Endothelial cell (in vitro differentiated cells): ENCODE measurements at regions not wholly inside any gene's neighbourhood (a gene's known extent, or its start where the extent isn't known, plus 50 kb on each side); places are given as distances from the start of the nearest gene placed in this dataset.

Experiments used
- DNase-seq: peaks from one replicate; pipeline ENCODE4 v3.0.0; 2021; ENCODE audit warnings: low spot score
- H3K27ac Mint-ChIP-seq: one replicate; pipeline ENCODE4 v1.8.0; 2021; ENCODE audit warnings: mixed read lengths, inconsistent platforms; ENCODE audit not compliant: unreplicated experiment
- H3K27me3 Mint-ChIP-seq: one replicate; pipeline ENCODE4 v1.8.0; 2021; ENCODE audit warnings: mild to moderate bottlenecking, moderate library complexity, mixed read lengths, inconsistent platforms; ENCODE audit not compliant: unreplicated experiment
- H3K36me3 Mint-ChIP-seq: one replicate; pipeline ENCODE4 v1.8.0; 2021; ENCODE audit warnings: mild to moderate bottlenecking, low read depth, mixed read lengths, inconsistent platforms; ENCODE audit not compliant: unreplicated experiment
- H3K4me1 Mint-ChIP-seq: one replicate; pipeline ENCODE4 v1.8.0; 2021; ENCODE audit warnings: mild to moderate bottlenecking, mixed read lengths, inconsistent platforms; ENCODE audit not compliant: unreplicated experiment
- H3K4me3 Mint-ChIP-seq: one replicate; pipeline ENCODE4 v1.8.0; 2021; ENCODE audit warnings: mild to moderate bottlenecking, mixed read lengths, inconsistent platforms; ENCODE audit not compliant: unreplicated experiment
- H3K9me3 Mint-ChIP-seq: one replicate; pipeline ENCODE4 v1.8.0; 2021; ENCODE audit warnings: mixed read lengths, inconsistent platforms; ENCODE audit not compliant: unreplicated experiment
- TF ChIP-seq, protein P1 (sequence below): fragments of 200-600 bp; sonication (generic); IDR thresholded peaks from one replicate; pipeline ENCODE4 v1.5.0; 2021; ENCODE audit warnings: antibody characterized with exemption; ENCODE audit not compliant: unreplicated experiment

DNA sequence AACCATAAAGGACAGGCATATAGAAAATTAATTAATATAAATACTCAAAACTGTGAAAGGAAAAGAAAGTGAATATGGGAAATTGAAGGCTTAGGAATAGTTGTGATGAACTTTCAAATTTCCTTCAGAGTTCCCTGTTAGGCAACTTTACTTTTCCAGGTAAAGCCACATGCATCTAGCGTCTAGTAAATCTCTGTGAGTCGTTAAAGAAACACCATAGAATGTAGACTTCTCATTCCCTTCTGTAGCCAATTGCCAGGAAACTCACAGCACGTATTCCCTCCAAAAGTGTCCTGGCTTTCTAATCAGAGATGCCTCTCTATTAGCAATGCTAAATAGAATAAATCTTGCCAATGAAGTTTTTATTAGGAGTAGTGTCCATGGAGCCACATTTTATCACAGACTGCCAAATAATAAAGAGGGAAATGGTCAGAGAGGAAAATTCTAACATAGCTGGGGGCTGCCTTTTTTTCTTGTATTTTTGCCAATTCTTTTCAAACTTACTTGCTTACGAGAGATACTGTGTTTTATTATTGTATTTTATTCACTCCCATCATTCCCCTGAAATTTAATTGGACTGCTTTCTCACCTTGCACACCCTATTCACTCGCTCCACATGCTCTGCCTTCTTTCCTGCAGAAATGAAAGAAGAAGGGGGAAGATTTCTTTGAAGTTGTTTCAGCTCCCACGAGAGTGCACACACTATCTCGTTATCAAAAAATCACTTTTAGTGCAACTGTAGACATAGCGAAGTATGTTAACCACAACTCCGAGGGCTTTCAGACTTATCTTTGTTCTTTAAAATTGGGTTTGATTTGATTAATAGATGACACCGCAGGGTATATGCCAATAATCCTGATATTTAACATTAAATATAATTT, 439.0 kb downstream of the CSNK1G3 start:
- Mint-ChIP-seq H3K4me1 (no peaks in the 10 kb centered on the region), H3K9me3 (no peaks in the 10 kb centered on the region), H3K4me3 (no peak overlapping the region), H3K27ac (no peak overlapping the region), H3K27me3 (no peaks in the 10 kb centered on the region), H3K36me3 (no peaks in the 10 kb centered on the region)
- DNase-seq, result no peak
- TF ChIP-seq, protein P1, sequence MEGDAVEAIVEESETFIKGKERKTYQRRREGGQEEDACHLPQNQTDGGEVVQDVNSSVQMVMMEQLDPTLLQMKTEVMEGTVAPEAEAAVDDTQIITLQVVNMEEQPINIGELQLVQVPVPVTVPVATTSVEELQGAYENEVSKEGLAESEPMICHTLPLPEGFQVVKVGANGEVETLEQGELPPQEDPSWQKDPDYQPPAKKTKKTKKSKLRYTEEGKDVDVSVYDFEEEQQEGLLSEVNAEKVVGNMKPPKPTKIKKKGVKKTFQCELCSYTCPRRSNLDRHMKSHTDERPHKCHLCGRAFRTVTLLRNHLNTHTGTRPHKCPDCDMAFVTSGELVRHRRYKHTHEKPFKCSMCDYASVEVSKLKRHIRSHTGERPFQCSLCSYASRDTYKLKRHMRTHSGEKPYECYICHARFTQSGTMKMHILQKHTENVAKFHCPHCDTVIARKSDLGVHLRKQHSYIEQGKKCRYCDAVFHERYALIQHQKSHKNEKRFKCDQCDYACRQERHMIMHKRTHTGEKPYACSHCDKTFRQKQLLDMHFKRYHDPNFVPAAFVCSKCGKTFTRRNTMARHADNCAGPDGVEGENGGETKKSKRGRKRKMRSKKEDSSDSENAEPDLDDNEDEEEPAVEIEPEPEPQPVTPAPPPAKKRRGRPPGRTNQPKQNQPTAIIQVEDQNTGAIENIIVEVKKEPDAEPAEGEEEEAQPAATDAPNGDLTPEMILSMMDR, result no peak

DNA sequence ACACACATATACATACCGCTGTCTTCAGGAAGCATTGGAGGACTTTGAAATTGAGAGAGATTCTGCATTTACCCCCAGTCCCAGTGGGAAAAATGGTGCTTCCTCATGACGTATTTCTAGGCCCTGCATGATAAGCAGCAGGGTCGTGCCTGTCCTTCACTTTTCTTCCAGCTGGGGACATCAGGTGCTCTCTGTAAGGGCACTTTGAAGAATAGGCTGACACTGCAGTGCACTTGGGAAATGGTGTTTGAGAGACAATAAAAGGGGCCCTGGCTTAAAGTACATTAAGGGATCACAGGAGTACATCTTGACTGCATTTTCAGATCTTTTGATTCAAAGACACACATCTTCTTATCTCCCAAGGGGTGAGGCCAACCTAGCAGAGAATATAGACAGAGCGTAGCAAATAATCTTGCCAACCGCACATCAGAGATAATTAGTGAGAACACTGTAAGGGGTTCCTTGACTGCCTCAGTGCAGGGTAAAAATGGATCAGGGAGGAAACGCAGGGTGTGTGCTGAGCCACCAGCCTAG, 437.9 kb downstream of the CSNK1G3 start:
- H3K4me3 Mint-ChIP-seq, result no peak overlapping the region
- no peaks in the 10 kb centered on the region for H3K9me3 Mint-ChIP-seq
- H3K4me1 Mint-ChIP-seq, result no peaks in the 10 kb centered on the region
- H3K27me3 Mint-ChIP-seq, result no peaks in the 10 kb centered on the region
- TF ChIP-seq, protein P1, result no peak
- H3K27ac Mint-ChIP-seq, result no peak overlapping the region
- H3K36me3 Mint-ChIP-seq, result no peaks in the 10 kb centered on the region
- DNase-seq, result no peak

DNA sequence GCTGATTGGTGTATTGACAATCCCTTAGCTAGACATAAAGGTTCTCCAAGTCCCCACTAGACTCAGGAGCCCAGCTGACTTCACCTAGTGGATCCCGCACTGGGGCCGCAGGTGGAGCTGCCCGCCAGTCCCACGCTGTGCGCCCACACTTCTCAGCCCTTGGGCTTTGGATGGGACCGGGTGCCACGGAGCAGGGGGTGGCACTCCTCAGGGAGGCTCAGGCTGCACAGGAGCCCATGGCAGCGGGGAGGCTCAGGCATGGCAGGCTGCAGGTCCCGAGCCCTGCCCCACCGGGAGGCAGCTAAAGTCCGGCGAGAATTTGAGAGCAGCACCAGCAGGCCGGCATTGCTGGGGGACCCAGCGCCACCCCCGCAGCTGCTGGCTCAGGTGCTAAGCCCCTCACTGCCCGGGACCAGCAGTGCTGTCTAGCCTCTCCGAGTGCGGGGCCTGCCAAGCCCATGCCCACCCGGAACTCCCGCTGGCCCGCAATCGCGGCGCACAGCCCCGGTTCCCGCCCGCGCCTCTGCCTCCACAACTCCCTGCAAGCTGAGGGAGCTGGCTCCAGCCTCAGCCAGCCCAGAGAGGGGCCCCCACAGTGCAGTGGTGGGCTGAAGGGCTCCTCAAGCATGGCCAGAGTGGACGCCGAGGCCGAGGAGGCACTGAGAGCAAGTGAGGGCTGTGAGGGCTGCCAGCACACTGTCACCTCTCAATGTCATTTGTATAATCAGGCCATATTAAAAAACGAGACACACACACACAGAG, 437.2 kb downstream of the CSNK1G3 start:
- no peak overlapping the region for H3K4me3 Mint-ChIP-seq
- no peaks in the 10 kb centered on the region for H3K4me1 Mint-ChIP-seq
- TF ChIP-seq, protein P1, result no peak
- no peaks in the 10 kb centered on the region for H3K9me3 Mint-ChIP-seq
- no peaks in the 10 kb centered on the region for H3K27me3 Mint-ChIP-seq
- no peaks in the 10 kb centered on the region for H3K36me3 Mint-ChIP-seq
- DNase-seq, result no peak
- no peak overlapping the region for H3K27ac Mint-ChIP-seq

DNA sequence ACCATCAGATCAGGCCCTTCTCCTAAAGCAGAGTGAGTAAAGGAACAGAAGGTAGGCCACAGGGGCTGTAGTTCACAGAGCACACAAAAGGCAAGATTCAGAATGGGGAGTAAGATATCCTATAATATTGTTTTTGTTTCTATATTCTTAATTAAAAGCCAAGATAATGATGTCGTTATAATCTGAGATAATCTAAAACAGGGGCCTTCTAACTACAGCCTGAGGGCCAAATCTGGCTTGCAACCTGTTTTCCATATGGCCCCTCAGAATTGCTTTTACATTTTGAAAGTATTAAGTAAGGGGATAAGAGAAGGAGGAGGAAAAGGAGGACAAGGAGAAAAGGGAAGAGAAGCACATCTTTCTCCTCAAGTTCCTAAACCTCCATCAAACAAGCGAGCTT, 435.8 kb downstream of the CSNK1G3 start:
- no peak for DNase-seq
- Mint-ChIP-seq H3K36me3 (peaks cover 2% of the 10 kb centered on the region), H3K27me3 (no peaks in the 10 kb centered on the region)

More for the DNA sequence above, 435.8 kb downstream of the CSNK1G3 start:
- Mint-ChIP-seq H3K27ac (no peak overlapping the region), H3K4me1 (no peaks in the 10 kb centered on the region), H3K4me3 (no peak overlapping the region), H3K9me3 (no peaks in the 10 kb centered on the region)
- TF ChIP-seq, protein P1, result no peak
